H9 (cell line): ENCODE measurements at regions not wholly inside any gene's neighbourhood (a gene's known extent, or its start where the extent isn't known, plus 50 kb on each side); places are given as distances from the start of the nearest gene placed in this dataset.

ENCODE experiments used
- DNase-seq: peaks from one replicate; pipeline ENCODE4 v3.0.0-alpha.2; 2017
- H2AFZ ChIP-seq: one replicate; pipeline ENCODE4 v1.6.1; 2013; ENCODE audit warnings: mild to moderate bottlenecking, low read length, control low read depth, moderate library complexity
- H2AK5ac ChIP-seq: 2 replicates; pipeline ENCODE4 v1.6.1; 2013; ENCODE audit warnings: low read length, control low read depth, mixed read lengths; ENCODE audit not compliant: insufficient read length
- H2BK120ac ChIP-seq: one replicate; pipeline ENCODE4 v1.6.1; 2013; ENCODE audit warnings: low read depth, mild to moderate bottlenecking, low read length, control low read depth, inconsistent platforms; ENCODE audit not compliant: poor library complexity, severe bottlenecking
- H2BK12ac ChIP-seq: 2 replicates; pipeline ENCODE4 v1.6.1; 2013; ENCODE audit warnings: low read length, control low read depth, mixed read lengths, low read depth; ENCODE audit not compliant: insufficient read length
- H2BK15ac ChIP-seq: 2 replicates; pipeline ENCODE4 v1.6.1; 2013; ENCODE audit warnings: low read depth, low read length, control low read depth
- H2BK20ac ChIP-seq: one replicate; pipeline ENCODE4 v1.6.1; 2013; ENCODE audit warnings: low read depth, mild to moderate bottlenecking, low read length, control low read depth, inconsistent platforms; ENCODE audit not compliant: poor library complexity, severe bottlenecking
- H2BK5ac ChIP-seq: 2 replicates; pipeline ENCODE4 v1.6.1; 2013; ENCODE audit warnings: low read length, control low read depth, mixed read lengths; ENCODE audit not compliant: insufficient read length
- H3K14ac ChIP-seq: 2 replicates; pipeline ENCODE4 v1.6.1; 2013; ENCODE audit warnings: low read length, control low read depth; ENCODE audit not compliant: insufficient read depth
- H3K18ac ChIP-seq: 2 replicates; pipeline ENCODE4 v1.6.1; 2013; ENCODE audit warnings: low read depth, mild to moderate bottlenecking, mixed read lengths, low read length, control low read depth; ENCODE audit not compliant: insufficient read length
- H3K23ac ChIP-seq: 2 replicates; pipeline ENCODE4 v1.6.1; 2013; ENCODE audit warnings: low read length, control low read depth, mixed read lengths, low read depth; ENCODE audit not compliant: insufficient read length
- H3K23me2 ChIP-seq: 2 replicates; pipeline ENCODE4 v1.6.1; 2013; ENCODE audit warnings: low read depth, mild to moderate bottlenecking, mixed read lengths, low read length, control low read depth; ENCODE audit not compliant: insufficient read length, poor library complexity, severe bottlenecking
- H3K27ac ChIP-seq: 2 replicates; pipeline ENCODE4 v1.5.1; 2013; ENCODE audit warnings: low read length, control low read depth, mixed read lengths, low read depth; ENCODE audit not compliant: insufficient read length
- H3K27me3 ChIP-seq: 2 replicates; pipeline ENCODE4 v1.6.1; 2013; ENCODE audit warnings: low read length, control low read depth, inconsistent platforms; ENCODE audit not compliant: insufficient read depth
- H3K4ac ChIP-seq: 2 replicates; pipeline ENCODE4 v1.6.1; 2013; ENCODE audit warnings: low read depth, mild to moderate bottlenecking, control low read depth, inconsistent platforms, low read length, moderate library complexity
- H3K4me1 ChIP-seq: 2 replicates; pipeline ENCODE4 v1.6.1; 2013; ENCODE audit warnings: low read length, control low read depth, inconsistent platforms; ENCODE audit not compliant: insufficient read depth
- H3K4me2 ChIP-seq: 2 replicates; pipeline ENCODE4 v1.6.1; 2013; ENCODE audit warnings: low read length, control low read depth, mixed read lengths; ENCODE audit not compliant: insufficient read length, insufficient read depth
- H3K56ac ChIP-seq: 2 replicates; pipeline ENCODE4 v1.6.1; 2013; ENCODE audit warnings: low read depth, mild to moderate bottlenecking, mixed read lengths, low read length, control low read depth; ENCODE audit not compliant: insufficient read length
- H3K79me1 ChIP-seq: 2 replicates; pipeline ENCODE4 v1.6.1; 2013; ENCODE audit warnings: low read depth, mild to moderate bottlenecking, moderate library complexity, low read length, control low read depth, inconsistent platforms; ENCODE audit not compliant: insufficient read depth, poor library complexity, severe bottlenecking
- H3K79me2 ChIP-seq: 2 replicates; pipeline ENCODE4 v1.6.1; 2013; ENCODE audit warnings: low read length, control low read depth, inconsistent platforms; ENCODE audit not compliant: insufficient read depth
- H3K9ac ChIP-seq: 2 replicates; pipeline ENCODE4 v1.6.1; 2013; ENCODE audit warnings: low read length, control low read depth, mixed read lengths; ENCODE audit not compliant: insufficient read length; ENCODE audit errors: extremely low read depth
- H3K9me3 ChIP-seq: one replicate; pipeline ENCODE4 v1.6.1; 2013; ENCODE audit warnings: low read depth, low read length, inconsistent platforms; ENCODE audit not compliant: control insufficient read depth
- H3T11ph ChIP-seq: one replicate; pipeline ENCODE4 v1.6.1; 2013; ENCODE audit warnings: mild to moderate bottlenecking, low read length, control low read depth, inconsistent platforms
- H4K20me1 ChIP-seq: one replicate; pipeline ENCODE4 v1.6.1; 2013; ENCODE audit not compliant: control insufficient read depth, insufficient read length, insufficient read depth
- H4K5ac ChIP-seq: 2 replicates; pipeline ENCODE4 v1.6.1; 2013; ENCODE audit warnings: low read depth, mild to moderate bottlenecking, mixed read lengths, low read length, control low read depth; ENCODE audit not compliant: insufficient read length
- H4K8ac ChIP-seq: replicated peaks from 2 replicates; pipeline ENCODE4 v1.6.1; 2013; ENCODE audit warnings: low read length, control low read depth, mixed read lengths, low read depth; ENCODE audit not compliant: insufficient read length
- H4K91ac ChIP-seq: 2 replicates; pipeline ENCODE4 v1.6.1; 2013; ENCODE audit warnings: low read depth, mild to moderate bottlenecking, moderate library complexity, mixed read lengths, low read length, control low read depth; ENCODE audit not compliant: insufficient read length
- H3K27ac Mint-ChIP-seq, 3 experiments: 2 replicates in 2 of 3; 3 replicates in 1 of 3; pipeline ENCODE4 v1.8.0; 2020 to 2021; ENCODE audit warnings: mixed read lengths in 3 of 3, mild to moderate bottlenecking in 1 of 3, moderate library complexity in 1 of 3
- H3K27me3 Mint-ChIP-seq: 2 replicates; pipeline ENCODE4 v1.8.0; 2021; ENCODE audit warnings: low read depth, mild to moderate bottlenecking, moderate library complexity, mixed read lengths
- H3K36me3 Mint-ChIP-seq, 3 experiments: 2 replicates in 2 of 3; 3 replicates in 1 of 3; pipeline ENCODE4 v1.8.0; 2020 to 2021; ENCODE audit warnings: low read depth in 3 of 3, mixed read lengths in 3 of 3; ENCODE audit not compliant: insufficient read depth in 1 of 3
- H3K4me1 Mint-ChIP-seq, 2 experiments: 2 replicates each; pipeline ENCODE4 v1.8.0; 2020; ENCODE audit warnings: mixed read lengths in 2 of 2
- H3K4me3 Mint-ChIP-seq, 2 experiments: 2 replicates in 1 of 2; 3 replicates in 1 of 2; pipeline ENCODE4 v1.8.0; 2020 to 2021; ENCODE audit warnings: mild to moderate bottlenecking in 2 of 2, mixed read lengths in 2 of 2, moderate library complexity in 1 of 2
- H3K9me3 Mint-ChIP-seq, 2 experiments: 2 replicates in 1 of 2; 3 replicates in 1 of 2; pipeline ENCODE4 v1.8.0; 2020; ENCODE audit warnings: mild to moderate bottlenecking in 2 of 2, mixed read lengths in 2 of 2, moderate library complexity in 1 of 2
- WGBS: extraction: QIAGEN DNeasy Blood & Tissue Kit; methylation state at CpG from one replicate; pipeline ENCODE4 v1.1.7; 2013; ENCODE audit warnings: missing lambda C conversion rate, low lambda C conversion rate, mixed read lengths; ENCODE audit not compliant: insufficient read length; ENCODE audit errors: extremely low coverage; 5-methylcytosine and 5-hydroxymethylcytosine counted together
- TF ChIP-seq, protein P1 (sequence below): fragments of 200-600 bp; sonication (generic); conservative IDR thresholded peaks from 3 replicates; pipeline ENCODE4 v1.8.0; 2021; ENCODE audit warnings: antibody characterized with exemption, mild to moderate bottlenecking

DNA sequence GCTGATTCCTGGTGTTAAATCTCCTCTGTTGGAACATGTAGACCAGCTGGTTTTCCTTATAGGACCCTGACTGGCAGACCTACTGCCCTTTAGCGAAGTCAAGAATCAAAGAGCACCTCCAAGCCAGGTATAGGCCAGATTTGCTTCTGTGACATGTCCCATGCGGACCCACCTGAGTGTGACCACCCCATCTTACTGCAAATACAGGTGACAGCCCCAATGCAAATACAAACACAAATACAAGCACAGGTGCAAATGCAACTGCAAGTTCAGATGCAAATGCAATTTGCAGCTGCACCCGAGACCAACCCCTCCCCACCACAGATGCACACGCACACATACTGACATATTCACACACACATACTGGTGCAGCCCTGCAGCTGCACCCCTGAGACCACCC is 72.3 kb downstream of the SIK1 start:
- Histone ChIP-seq H3K4ac (no peak overlapping the region), H4K8ac (no peak overlapping the region), H3K56ac (no peak overlapping the region), H3K4me1 (no peaks in the 10 kb centered on the region), H2AK5ac (no peak overlapping the region), H3K14ac (no peak overlapping the region), H3K23ac (no peak overlapping the region), H3K27ac (no peak overlapping the region), H2BK20ac (no peak overlapping the region), H2AFZ (no peak overlapping the region), H3K4me2 (no peak overlapping the region), H4K91ac (no peak overlapping the region), H4K20me1 (no peaks in the 10 kb centered on the region), H3K79me2 (no peaks in the 10 kb centered on the region), H3K18ac (no peak overlapping the region), H3T11ph (no peak overlapping the region), H3K9ac (no peak overlapping the region), H3K27me3 (no peaks in the 10 kb centered on the region), H4K5ac (no peak overlapping the region), H2BK12ac (no peak overlapping the region), H3K23me2 (no peaks in the 10 kb centered on the region), H3K9me3 (no peaks in the 10 kb centered on the region), H2BK120ac (no peak overlapping the region), H2BK5ac (no peak overlapping the region), H2BK15ac (no peak overlapping the region), H3K79me1 (no peaks in the 10 kb centered on the region)
- Mint-ChIP-seq H3K4me3 (no peak overlapping the region), H3K36me3 (no peaks in the 10 kb centered on the region), H3K9me3 (no peaks in the 10 kb centered on the region), H3K27me3 (no peaks in the 10 kb centered on the region; the same call in 1 of the 2 replicates), H3K27ac (peak overlapping the region in 1 of 3 experiments; percentile 50; a peak in 1 of 7 replicates), H3K4me1 (peaks cover 3 to 30% of the 10 kb centered on the region in 2 experiments)
- TF ChIP-seq, protein P1, sequence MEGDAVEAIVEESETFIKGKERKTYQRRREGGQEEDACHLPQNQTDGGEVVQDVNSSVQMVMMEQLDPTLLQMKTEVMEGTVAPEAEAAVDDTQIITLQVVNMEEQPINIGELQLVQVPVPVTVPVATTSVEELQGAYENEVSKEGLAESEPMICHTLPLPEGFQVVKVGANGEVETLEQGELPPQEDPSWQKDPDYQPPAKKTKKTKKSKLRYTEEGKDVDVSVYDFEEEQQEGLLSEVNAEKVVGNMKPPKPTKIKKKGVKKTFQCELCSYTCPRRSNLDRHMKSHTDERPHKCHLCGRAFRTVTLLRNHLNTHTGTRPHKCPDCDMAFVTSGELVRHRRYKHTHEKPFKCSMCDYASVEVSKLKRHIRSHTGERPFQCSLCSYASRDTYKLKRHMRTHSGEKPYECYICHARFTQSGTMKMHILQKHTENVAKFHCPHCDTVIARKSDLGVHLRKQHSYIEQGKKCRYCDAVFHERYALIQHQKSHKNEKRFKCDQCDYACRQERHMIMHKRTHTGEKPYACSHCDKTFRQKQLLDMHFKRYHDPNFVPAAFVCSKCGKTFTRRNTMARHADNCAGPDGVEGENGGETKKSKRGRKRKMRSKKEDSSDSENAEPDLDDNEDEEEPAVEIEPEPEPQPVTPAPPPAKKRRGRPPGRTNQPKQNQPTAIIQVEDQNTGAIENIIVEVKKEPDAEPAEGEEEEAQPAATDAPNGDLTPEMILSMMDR: no peak
- DNase-seq: no peak
- no CpG with 5 or more reads among the region's 4 CpGs for WGBS
